ENCODE measurements at regions not wholly inside any gene's neighbourhood (a gene's known extent, or its start where the extent isn't known, plus 50 kb on each side); places are given as distances from the start of the nearest gene placed in this dataset.

- no peak for DNase-seq
- no peak for TF ChIP-seq CTCF (IDR thresholded peaks at IDR 0.05)
- no peaks in the 10 kb centered on the region for H3K36me3 Mint-ChIP-seq (ENCODE audit: low read depth)
- H3K27me3 Mint-ChIP-seq (ENCODE audit: insufficient read depth): peaks cover 1% of the 10 kb centered on the region; the same call in 1 of the 2 replicates
- H3K4me1 Mint-ChIP-seq (ENCODE audit: low read depth): no peaks in the 10 kb centered on the region
- no peak overlapping the region for H3K4me3 Mint-ChIP-seq
- H3K27ac Mint-ChIP-seq: no peak overlapping the region
- no peaks in the 10 kb centered on the region for H3K9me3 Mint-ChIP-seq
These were observed 332.7 kb downstream of the MID1IP1 start for GRCh38 chrX:39133971-39134370.

DNA sequence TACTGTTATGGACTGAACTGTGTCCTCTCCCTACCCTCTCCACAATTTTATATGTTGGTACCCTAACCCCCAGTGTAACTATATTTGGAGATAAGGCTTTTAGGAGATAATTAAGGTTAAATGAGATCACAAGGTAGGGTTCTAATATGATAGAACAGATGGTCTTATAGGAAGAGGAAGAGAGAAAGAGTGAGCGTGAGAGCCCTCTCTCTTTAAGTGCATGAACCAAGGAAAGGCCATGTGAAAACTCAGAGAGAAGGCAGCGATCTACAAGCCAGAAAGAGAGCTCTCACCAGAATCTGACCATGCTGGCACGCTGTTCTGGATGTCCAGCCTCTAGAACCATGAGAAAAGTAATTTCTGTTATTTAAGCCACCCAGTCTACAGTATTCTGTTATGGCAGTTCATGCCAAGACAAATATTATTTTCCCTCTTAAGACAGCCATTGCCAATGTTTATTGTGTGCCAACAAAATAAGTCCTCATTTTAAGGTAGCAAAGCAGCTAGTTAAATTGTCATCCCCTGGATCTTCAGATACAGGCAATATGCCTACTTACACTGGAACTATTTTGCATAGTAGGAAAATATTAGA lies 336.2 kb downstream of the MID1IP1 start:
- no peak for TF ChIP-seq CTCF (IDR thresholded peaks at IDR 0.05)
- no peaks in the 10 kb centered on the region for H3K9me3 Mint-ChIP-seq
- no peak overlapping the region for H3K27ac Mint-ChIP-seq
- H3K27me3 Mint-ChIP-seq (ENCODE audit: insufficient read depth): peaks cover 4% of the 10 kb centered on the region; the same call in 1 of the 2 replicates
- no peak for DNase-seq
- H3K4me1 Mint-ChIP-seq (ENCODE audit: low read depth): no peaks in the 10 kb centered on the region
- no peak overlapping the region for H3K4me3 Mint-ChIP-seq
- no peaks in the 10 kb centered on the region for H3K36me3 Mint-ChIP-seq (ENCODE audit: low read depth)

- Mint-ChIP-seq H3K27me3 (ENCODE audit: insufficient read depth) (peaks cover 5% of the 10 kb centered on the region; the same call in 1 of the 2 replicates), H3K4me1 (ENCODE audit: low read depth) (no peaks in the 10 kb centered on the region), H3K9me3 (no peaks in the 10 kb centered on the region), H3K36me3 (ENCODE audit: low read depth) (no peaks in the 10 kb centered on the region), H3K27ac (no peak overlapping the region), H3K4me3 (no peak overlapping the region)
- DNase-seq: no peak
- no peak for TF ChIP-seq CTCF (IDR thresholded peaks at IDR 0.05)
These were observed 339.3 kb downstream of the MID1IP1 start for GRCh38 chrX:39140581-39140980.

- Mint-ChIP-seq H3K27me3 (ENCODE audit: insufficient read depth) (peaks cover 10% of the 10 kb centered on the region), H3K4me1 (ENCODE audit: low read depth) (no peaks in the 10 kb centered on the region), H3K27ac (no peak overlapping the region), H3K4me3 (no peak overlapping the region), H3K36me3 (ENCODE audit: low read depth) (no peaks in the 10 kb centered on the region), H3K9me3 (no peaks in the 10 kb centered on the region)
- no peak for DNase-seq
- TF ChIP-seq CTCF (IDR thresholded peaks at IDR 0.05): no peak
These were observed 343.1 kb downstream of the MID1IP1 start for GRCh38 chrX:39144323-39144722.

DNA sequence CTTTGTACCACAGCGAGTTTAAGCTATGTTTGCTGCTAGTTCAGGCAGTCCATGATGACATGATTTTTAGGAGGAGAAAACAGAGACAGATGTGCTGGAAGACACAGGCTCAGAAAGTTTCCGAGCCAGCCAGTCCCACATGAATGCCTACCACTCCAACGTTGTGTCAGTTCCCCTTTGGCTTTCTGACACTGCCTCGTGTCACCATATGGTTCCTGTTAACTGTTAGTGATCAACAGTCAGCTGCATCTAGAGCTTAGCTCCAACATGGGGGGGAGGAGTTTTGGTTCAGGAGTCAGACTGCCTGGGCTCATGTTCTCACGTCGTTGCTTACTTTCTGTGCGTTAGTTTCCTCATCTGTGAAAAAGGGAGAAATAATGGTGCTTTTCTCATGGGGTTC lies 343.7 kb downstream of the MID1IP1 start:
- TF ChIP-seq CTCF (IDR thresholded peaks at IDR 0.05): no peak
- Mint-ChIP-seq H3K9me3 (no peaks in the 10 kb centered on the region), H3K36me3 (ENCODE audit: low read depth) (no peaks in the 10 kb centered on the region), H3K4me3 (no peak overlapping the region), H3K27ac (no peak overlapping the region), H3K4me1 (ENCODE audit: low read depth) (no peaks in the 10 kb centered on the region), H3K27me3 (ENCODE audit: insufficient read depth) (peaks cover 10% of the 10 kb centered on the region)
- DNase-seq: no peak

DNA sequence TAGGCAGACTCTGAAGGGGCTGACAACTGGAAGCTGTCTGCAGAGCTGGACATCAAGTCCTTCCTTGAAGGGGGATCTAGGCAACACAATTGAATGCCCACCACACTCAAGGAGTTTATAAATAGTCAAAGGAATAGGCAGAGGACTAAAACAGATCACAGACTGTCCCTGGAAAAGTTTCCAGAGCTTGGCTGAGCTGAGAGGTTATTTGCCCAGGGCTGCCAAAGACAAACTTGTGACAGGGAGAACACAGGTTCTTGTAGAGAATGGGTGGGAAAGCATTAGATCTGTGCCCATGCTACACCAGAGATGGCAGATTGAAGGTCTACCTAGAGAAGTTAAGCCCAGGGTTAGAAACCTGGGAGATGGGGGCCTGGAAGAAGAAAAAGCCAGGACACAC lies 344.6 kb downstream of the MID1IP1 start:
- H3K27me3 Mint-ChIP-seq (ENCODE audit: insufficient read depth): peaks cover 7% of the 10 kb centered on the region
- no peaks in the 10 kb centered on the region for H3K4me1 Mint-ChIP-seq (ENCODE audit: low read depth)
- no peak for DNase-seq
- no peak overlapping the region for H3K27ac Mint-ChIP-seq
- no peaks in the 10 kb centered on the region for H3K9me3 Mint-ChIP-seq
- H3K4me3 Mint-ChIP-seq: no peak overlapping the region
- no peak for TF ChIP-seq CTCF (IDR thresholded peaks at IDR 0.05)
- H3K36me3 Mint-ChIP-seq (ENCODE audit: low read depth): no peaks in the 10 kb centered on the region

All from HFFc6 (cell line).